ENCODE measurements at regions not wholly inside any gene's neighbourhood (a gene's known extent, or its start where the extent isn't known, plus 50 kb on each side); places are given as distances from the start of the nearest gene placed in this dataset.

DNA sequence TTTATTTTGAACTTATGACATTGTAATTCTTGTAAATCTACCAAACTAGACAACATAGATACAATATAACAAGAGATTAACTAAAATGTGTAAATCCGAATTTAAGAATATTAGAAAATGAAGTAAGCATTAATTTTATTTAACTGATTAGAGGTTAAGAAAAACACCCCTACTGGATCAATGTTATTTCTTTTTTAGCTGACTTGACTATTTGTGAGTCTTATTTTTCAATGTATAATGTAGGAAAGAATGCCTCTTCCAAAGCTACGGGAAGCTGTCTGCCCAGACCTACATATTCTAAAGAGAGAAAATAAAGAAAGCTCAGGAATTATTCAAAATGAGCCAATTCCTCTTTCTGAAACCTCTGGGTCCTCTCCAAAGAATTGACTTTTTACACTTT is 490.8 kb upstream of the CDH7 start:
- no peaks in the 10 kb centered on the region for H3K9me3 ChIP-seq (ENCODE audit: control insufficient read depth, insufficient read depth, low read length)
- no peaks in the 10 kb centered on the region for H3F3A ChIP-seq (ENCODE audit: control insufficient read depth, insufficient read depth)
- H4K20me1 ChIP-seq (ENCODE audit: control insufficient read depth, insufficient read depth, low read depth, low read length): no peaks in the 10 kb centered on the region
- no peaks in the 10 kb centered on the region for H3K27me3 ChIP-seq (ENCODE audit: control insufficient read depth, low read length)
- no peaks in the 10 kb centered on the region for H3K9me2 ChIP-seq (replicated peaks; ENCODE audit: control insufficient read depth, low read length)
- H3K27ac ChIP-seq (ENCODE audit: low read depth, low read length): no peak overlapping the region
- no peaks in the 10 kb centered on the region for H3K36me3 ChIP-seq (ENCODE audit: control insufficient read depth, low read length)
- H3K79me2 ChIP-seq (ENCODE audit: control insufficient read depth, low read length): no peaks in the 10 kb centered on the region
- H3K4me3 ChIP-seq (ENCODE audit: low read length): no peak overlapping the region
- H3K4me2 ChIP-seq (ENCODE audit: low read length): no peak overlapping the region
- TF ChIP-seq EZH2phosphoT487 (IDR thresholded peaks at IDR 0.05; ENCODE audit: borderline replicate concordance, low read length): no peak
- TF ChIP-seq, protein P1, sequence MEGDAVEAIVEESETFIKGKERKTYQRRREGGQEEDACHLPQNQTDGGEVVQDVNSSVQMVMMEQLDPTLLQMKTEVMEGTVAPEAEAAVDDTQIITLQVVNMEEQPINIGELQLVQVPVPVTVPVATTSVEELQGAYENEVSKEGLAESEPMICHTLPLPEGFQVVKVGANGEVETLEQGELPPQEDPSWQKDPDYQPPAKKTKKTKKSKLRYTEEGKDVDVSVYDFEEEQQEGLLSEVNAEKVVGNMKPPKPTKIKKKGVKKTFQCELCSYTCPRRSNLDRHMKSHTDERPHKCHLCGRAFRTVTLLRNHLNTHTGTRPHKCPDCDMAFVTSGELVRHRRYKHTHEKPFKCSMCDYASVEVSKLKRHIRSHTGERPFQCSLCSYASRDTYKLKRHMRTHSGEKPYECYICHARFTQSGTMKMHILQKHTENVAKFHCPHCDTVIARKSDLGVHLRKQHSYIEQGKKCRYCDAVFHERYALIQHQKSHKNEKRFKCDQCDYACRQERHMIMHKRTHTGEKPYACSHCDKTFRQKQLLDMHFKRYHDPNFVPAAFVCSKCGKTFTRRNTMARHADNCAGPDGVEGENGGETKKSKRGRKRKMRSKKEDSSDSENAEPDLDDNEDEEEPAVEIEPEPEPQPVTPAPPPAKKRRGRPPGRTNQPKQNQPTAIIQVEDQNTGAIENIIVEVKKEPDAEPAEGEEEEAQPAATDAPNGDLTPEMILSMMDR (IDR thresholded peaks at IDR 0.05; ENCODE audit: low read depth, low read length, poor library complexity, severe bottlenecking): no peak
- H3K4me1 ChIP-seq (ENCODE audit: control insufficient read depth, low read length): no peaks in the 10 kb centered on the region

DNA sequence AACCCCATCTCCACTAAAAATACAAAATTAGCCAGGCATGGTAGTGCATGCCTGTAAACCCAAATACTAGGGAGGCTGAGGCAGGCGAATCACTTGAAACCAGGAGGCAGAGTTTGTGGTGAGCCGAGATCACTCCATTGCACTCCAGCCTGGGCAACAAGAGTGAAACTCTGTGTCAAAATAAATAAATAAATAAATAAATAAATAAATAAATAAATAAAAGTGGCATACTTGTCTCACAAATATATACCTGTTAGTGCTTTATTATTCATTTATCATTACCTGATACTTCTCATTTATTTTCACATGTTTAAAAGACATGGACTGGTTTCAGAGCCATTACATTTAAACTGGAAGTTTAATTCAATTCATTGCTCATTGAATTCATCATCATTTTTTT is 491.4 kb upstream of the CDH7 start:
- no peaks in the 10 kb centered on the region for H3K36me3 ChIP-seq (ENCODE audit: control insufficient read depth, low read length)
- no peaks in the 10 kb centered on the region for H3F3A ChIP-seq (ENCODE audit: control insufficient read depth, insufficient read depth)
- no peaks in the 10 kb centered on the region for H3K79me2 ChIP-seq (ENCODE audit: control insufficient read depth, low read length)
- H3K4me1 ChIP-seq (ENCODE audit: control insufficient read depth, low read length): no peaks in the 10 kb centered on the region
- no peak overlapping the region for H3K4me3 ChIP-seq (ENCODE audit: low read length)
- no peaks in the 10 kb centered on the region for H3K9me3 ChIP-seq (ENCODE audit: control insufficient read depth, insufficient read depth, low read length)
- no peaks in the 10 kb centered on the region for H3K27me3 ChIP-seq (ENCODE audit: control insufficient read depth, low read length)
- H4K20me1 ChIP-seq (ENCODE audit: control insufficient read depth, insufficient read depth, low read depth, low read length): no peaks in the 10 kb centered on the region
- H3K9me2 ChIP-seq (replicated peaks; ENCODE audit: control insufficient read depth, low read length): no peaks in the 10 kb centered on the region
- no peak overlapping the region for H3K4me2 ChIP-seq (ENCODE audit: low read length)
- TF ChIP-seq, protein P1 (IDR thresholded peaks at IDR 0.05; ENCODE audit: low read depth, low read length, poor library complexity, severe bottlenecking): no peak
- no peak for TF ChIP-seq EZH2phosphoT487 (IDR thresholded peaks at IDR 0.05; ENCODE audit: borderline replicate concordance, low read length)
- H3K27ac ChIP-seq (ENCODE audit: low read depth, low read length): no peak overlapping the region

DNA sequence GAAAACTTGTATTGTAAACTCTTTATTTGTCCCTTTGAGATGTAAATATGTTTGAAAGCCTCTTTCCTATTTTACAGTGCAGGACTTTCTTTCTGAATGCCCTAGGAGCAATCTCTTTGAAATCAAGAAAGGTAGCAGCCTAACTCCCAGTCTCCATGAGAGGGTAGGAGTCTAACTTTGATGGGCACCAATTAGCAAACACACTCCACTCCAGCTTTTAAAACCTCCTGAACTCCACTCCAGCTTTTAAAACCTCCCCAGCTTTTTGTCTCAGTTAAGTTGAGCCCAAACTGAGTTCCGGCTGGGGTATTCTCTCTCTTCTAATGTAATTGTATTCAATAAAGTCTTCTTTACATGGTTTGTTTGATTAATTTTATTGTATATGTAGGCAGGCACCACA is 493.7 kb upstream of the CDH7 start:
- Histone ChIP-seq H3K4me3 (ENCODE audit: low read length) (no peak overlapping the region), H3K27ac (ENCODE audit: low read depth, low read length) (no peak overlapping the region), H3K4me1 (ENCODE audit: control insufficient read depth, low read length) (no peaks in the 10 kb centered on the region), H3K4me2 (ENCODE audit: low read length) (no peak overlapping the region), H3K79me2 (ENCODE audit: control insufficient read depth, low read length) (no peaks in the 10 kb centered on the region), H3K9me3 (ENCODE audit: control insufficient read depth, insufficient read depth, low read length) (no peaks in the 10 kb centered on the region), H3K9me2 (replicated peaks; ENCODE audit: control insufficient read depth, low read length) (no peaks in the 10 kb centered on the region), H3K27me3 (ENCODE audit: control insufficient read depth, low read length) (no peaks in the 10 kb centered on the region), H3F3A (ENCODE audit: control insufficient read depth, insufficient read depth) (no peaks in the 10 kb centered on the region), H4K20me1 (ENCODE audit: control insufficient read depth, insufficient read depth, low read depth, low read length) (no peaks in the 10 kb centered on the region), H3K36me3 (ENCODE audit: control insufficient read depth, low read length) (no peaks in the 10 kb centered on the region)
- TF ChIP-seq, protein P1 (IDR thresholded peaks at IDR 0.05; ENCODE audit: low read depth, low read length, poor library complexity, severe bottlenecking): no peak
- TF ChIP-seq EZH2phosphoT487 (IDR thresholded peaks at IDR 0.05; ENCODE audit: borderline replicate concordance, low read length): no peak

DNA sequence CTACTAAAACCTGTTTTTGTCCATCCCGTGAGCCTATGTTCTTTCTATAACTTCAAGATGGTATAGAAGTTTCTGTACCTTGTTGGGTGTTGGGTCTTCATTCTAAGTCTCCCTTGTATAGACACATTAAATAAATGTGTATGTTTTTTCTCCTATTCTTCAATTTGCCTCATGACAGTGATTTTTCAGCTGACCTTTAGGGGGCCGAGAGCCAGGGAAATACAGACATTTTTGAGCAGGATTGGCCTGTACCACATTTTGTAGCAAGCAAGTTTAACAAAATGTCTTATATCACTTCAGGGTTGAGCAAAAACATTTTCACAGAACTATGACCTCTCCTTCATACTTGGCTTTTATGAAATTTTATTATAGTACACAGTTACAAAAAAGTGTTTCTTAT is 495.4 kb upstream of the CDH7 start:
- no peaks in the 10 kb centered on the region for H3F3A ChIP-seq (ENCODE audit: control insufficient read depth, insufficient read depth)
- no peaks in the 10 kb centered on the region for H3K4me1 ChIP-seq (ENCODE audit: control insufficient read depth, low read length)
- H3K79me2 ChIP-seq (ENCODE audit: control insufficient read depth, low read length): no peaks in the 10 kb centered on the region
- no peak overlapping the region for H3K27ac ChIP-seq (ENCODE audit: low read depth, low read length)
- no peak overlapping the region for H3K4me3 ChIP-seq (ENCODE audit: low read length)
- no peaks in the 10 kb centered on the region for H4K20me1 ChIP-seq (ENCODE audit: control insufficient read depth, insufficient read depth, low read depth, low read length)
- H3K4me2 ChIP-seq (ENCODE audit: low read length): no peak overlapping the region
- no peaks in the 10 kb centered on the region for H3K36me3 ChIP-seq (ENCODE audit: control insufficient read depth, low read length)
- no peaks in the 10 kb centered on the region for H3K27me3 ChIP-seq (ENCODE audit: control insufficient read depth, low read length)
- H3K9me3 ChIP-seq (ENCODE audit: control insufficient read depth, insufficient read depth, low read length): no peaks in the 10 kb centered on the region
- TF ChIP-seq, protein P1 (IDR thresholded peaks at IDR 0.05; ENCODE audit: low read depth, low read length, poor library complexity, severe bottlenecking): no peak
- TF ChIP-seq EZH2phosphoT487 (IDR thresholded peaks at IDR 0.05; ENCODE audit: borderline replicate concordance, low read length): no peak
- no peaks in the 10 kb centered on the region for H3K9me2 ChIP-seq (replicated peaks; ENCODE audit: control insufficient read depth, low read length)
